ENCODE measurements at regions not wholly inside any gene's neighbourhood (a gene's known extent, or its start where the extent isn't known, plus 50 kb on each side); places are given as distances from the start of the nearest gene placed in this dataset.

GRCh38 chr7:79590391-79590790 is 136.9 kb upstream of the MAGI2 start:
- DNase-seq (ENCODE audit: extremely low read depth, low read depth): no peak
- H3K4me3 ChIP-seq (replicated peaks; ENCODE audit: low read depth, low read length): no peak overlapping the region
- TF ChIP-seq, protein P1, sequence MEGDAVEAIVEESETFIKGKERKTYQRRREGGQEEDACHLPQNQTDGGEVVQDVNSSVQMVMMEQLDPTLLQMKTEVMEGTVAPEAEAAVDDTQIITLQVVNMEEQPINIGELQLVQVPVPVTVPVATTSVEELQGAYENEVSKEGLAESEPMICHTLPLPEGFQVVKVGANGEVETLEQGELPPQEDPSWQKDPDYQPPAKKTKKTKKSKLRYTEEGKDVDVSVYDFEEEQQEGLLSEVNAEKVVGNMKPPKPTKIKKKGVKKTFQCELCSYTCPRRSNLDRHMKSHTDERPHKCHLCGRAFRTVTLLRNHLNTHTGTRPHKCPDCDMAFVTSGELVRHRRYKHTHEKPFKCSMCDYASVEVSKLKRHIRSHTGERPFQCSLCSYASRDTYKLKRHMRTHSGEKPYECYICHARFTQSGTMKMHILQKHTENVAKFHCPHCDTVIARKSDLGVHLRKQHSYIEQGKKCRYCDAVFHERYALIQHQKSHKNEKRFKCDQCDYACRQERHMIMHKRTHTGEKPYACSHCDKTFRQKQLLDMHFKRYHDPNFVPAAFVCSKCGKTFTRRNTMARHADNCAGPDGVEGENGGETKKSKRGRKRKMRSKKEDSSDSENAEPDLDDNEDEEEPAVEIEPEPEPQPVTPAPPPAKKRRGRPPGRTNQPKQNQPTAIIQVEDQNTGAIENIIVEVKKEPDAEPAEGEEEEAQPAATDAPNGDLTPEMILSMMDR (IDR thresholded peaks at IDR 0.05; ENCODE audit: low read depth, low read length, missing control alignments): no peak

- H3K4me3 ChIP-seq (replicated peaks; ENCODE audit: low read depth, low read length): no peak overlapping the region
- DNase-seq (ENCODE audit: extremely low read depth, low read depth): no peak
- TF ChIP-seq, protein P1 (IDR thresholded peaks at IDR 0.05; ENCODE audit: low read depth, low read length, missing control alignments): no peak
Measured at GRCh38 chr7:79570903-79571302, 117.4 kb upstream of the MAGI2 start.

DNA sequence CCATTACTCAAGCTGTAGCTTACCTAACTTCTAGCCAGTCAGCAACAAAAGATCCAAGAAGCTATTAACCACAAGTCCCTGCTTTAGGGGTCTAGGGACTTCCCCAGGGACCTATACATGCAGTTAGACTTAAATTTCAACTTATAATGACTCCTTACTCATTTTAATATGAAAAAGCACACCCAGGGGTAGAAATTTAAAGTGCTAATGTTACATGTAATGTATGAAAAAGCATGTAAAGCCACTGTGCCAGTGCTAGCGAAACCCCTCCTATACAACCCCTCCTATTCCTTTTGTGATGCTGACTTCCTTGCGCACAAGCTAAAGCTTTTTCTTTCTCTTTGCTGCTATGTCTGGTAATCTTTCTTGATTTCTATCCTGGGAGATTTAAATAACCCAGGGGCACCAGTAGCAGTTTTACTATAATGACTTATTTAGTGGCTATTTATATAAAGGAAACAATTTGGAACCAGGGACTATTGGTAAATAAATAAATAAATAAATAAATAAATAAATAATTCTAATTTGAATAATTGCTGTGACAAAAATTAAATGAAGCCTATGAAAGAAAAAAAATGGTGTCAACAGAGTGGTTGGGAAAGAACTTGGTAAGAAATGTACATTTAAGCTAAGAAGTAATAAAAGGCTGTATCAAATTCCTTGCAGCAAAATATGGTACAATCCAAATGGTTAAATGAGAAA is 110.5 kb upstream of the MAGI2 start:
- TF ChIP-seq, protein P1 (IDR thresholded peaks at IDR 0.05; ENCODE audit: low read depth, low read length, missing control alignments): no peak
- H3K4me3 ChIP-seq (replicated peaks; ENCODE audit: low read depth, low read length): no peak overlapping the region
- no peak for DNase-seq (ENCODE audit: extremely low read depth, low read depth)

DNA sequence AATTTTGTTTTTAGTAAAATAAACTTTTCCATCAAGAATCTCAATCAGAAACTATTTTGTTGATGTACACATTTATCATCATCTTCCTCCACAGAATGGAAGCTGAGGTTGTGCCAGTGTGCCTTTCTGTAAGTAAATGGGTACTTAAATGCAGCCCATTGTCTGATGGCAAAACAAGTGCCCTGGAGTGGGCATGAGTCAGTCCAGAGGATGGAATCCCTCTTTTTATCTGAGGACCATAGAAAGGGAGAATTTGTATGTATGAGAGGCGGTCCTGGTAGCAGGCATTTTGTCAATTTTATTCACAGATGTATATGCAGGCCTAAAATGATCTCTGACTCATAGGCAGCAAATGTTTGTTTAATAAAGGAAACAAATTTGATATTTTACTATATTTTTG is 102.1 kb upstream of the MAGI2 start:
- no peak overlapping the region for H3K4me3 ChIP-seq (replicated peaks; ENCODE audit: low read depth, low read length)
- TF ChIP-seq, protein P1 (IDR thresholded peaks at IDR 0.05; ENCODE audit: low read depth, low read length, missing control alignments): no peak
- DNase-seq (ENCODE audit: extremely low read depth, low read depth): no peak

- no peak overlapping the region for H3K4me3 ChIP-seq (replicated peaks; ENCODE audit: low read depth, low read length)
- no peak for DNase-seq (ENCODE audit: extremely low read depth, low read depth)
- TF ChIP-seq, protein P1 (IDR thresholded peaks at IDR 0.05; ENCODE audit: low read depth, low read length, missing control alignments): no peak
Measured at GRCh38 chr7:79553811-79554555, 100.5 kb upstream of the MAGI2 start.

- no peak overlapping the region for H3K4me3 ChIP-seq (replicated peaks; ENCODE audit: low read depth, low read length)
- DNase-seq (ENCODE audit: extremely low read depth, low read depth): no peak
- TF ChIP-seq, protein P1 (IDR thresholded peaks at IDR 0.05; ENCODE audit: low read depth, low read length, missing control alignments): no peak
Measured at GRCh38 chr7:79552463-79552862, 99.0 kb upstream of the MAGI2 start.
